Karpas-422 (cell line): ENCODE measurements at regions not wholly inside any gene's neighbourhood (a gene's known extent, or its start where the extent isn't known, plus 50 kb on each side); places are given as distances from the start of the nearest gene placed in this dataset.

Experiments used
- DNase-seq: peaks from one replicate; pipeline ENCODE4 v3.0.0-alpha.2; 2015
- H2AFZ ChIP-seq: fragments of 200-600 bp; sonication (generic); 2 replicates; pipeline ENCODE4 v1.6.1; 2014; ENCODE audit warnings: antibody characterized with exemption, low read length, mixed read lengths
- H3K27ac ChIP-seq: fragments of 200-600 bp; sonication (generic); 2 replicates; pipeline ENCODE4 v1.5.1; 2014; ENCODE audit warnings: mild to moderate bottlenecking, low read length, moderate library complexity
- H3K27me3 ChIP-seq: fragments of 200-600 bp; sonication (generic); 2 replicates; pipeline ENCODE4 v1.6.1; 2014; ENCODE audit warnings: low read length, mixed read lengths
- H3K36me3 ChIP-seq: fragments of 200-600 bp; sonication (generic); 2 replicates; pipeline ENCODE4 v1.6.1; 2014; ENCODE audit warnings: low read length, mixed read lengths; ENCODE audit not compliant: insufficient read depth
- H3K4me1 ChIP-seq: fragments of 200-600 bp; sonication (generic); 2 replicates; pipeline ENCODE4 v1.6.1; 2014; ENCODE audit warnings: mild to moderate bottlenecking, low read length, mixed read lengths
- H3K4me2 ChIP-seq: fragments of 200-600 bp; sonication (generic); 2 replicates; pipeline ENCODE4 v1.6.1; 2014; ENCODE audit warnings: low read length, low read depth, mild to moderate bottlenecking; ENCODE audit not compliant: poor library complexity, severe bottlenecking
- H3K4me3 ChIP-seq: fragments of 200-600 bp; sonication (generic); 2 replicates; pipeline ENCODE4 v1.5.1; 2014; ENCODE audit warnings: mild to moderate bottlenecking, antibody characterized with exemption, low read length, mixed read lengths
- H3K79me2 ChIP-seq: fragments of 200-600 bp; sonication (generic); 2 replicates; pipeline ENCODE4 v1.6.1; 2014; ENCODE audit warnings: mild to moderate bottlenecking, low read length, mixed read lengths
- H3K9ac ChIP-seq: fragments of 200-600 bp; sonication (generic); 2 replicates; pipeline ENCODE4 v1.6.0; 2014; ENCODE audit warnings: low read length
- H3K9me2 ChIP-seq: fragments of 200-600 bp; sonication (generic), shearing (Covaris generic); replicated peaks from 2 replicates; pipeline ENCODE4 v1.6.0; 2014; ENCODE audit warnings: mild to moderate bottlenecking, low read length, moderate library complexity; ENCODE audit not compliant: insufficient read depth
- H3K9me3 ChIP-seq: fragments of 300-700, 200-600 bp; sonication (generic); 2 replicates; pipeline ENCODE4 v1.6.1; 2014; ENCODE audit warnings: low read length, mixed read lengths
- H4K20me1 ChIP-seq: fragments of 200-600 bp; sonication (generic); 2 replicates; pipeline ENCODE4 v1.6.1; 2014; ENCODE audit warnings: mild to moderate bottlenecking, antibody characterized with exemption, low read length, low read depth; ENCODE audit not compliant: insufficient read depth

- no peak overlapping the region for H3K9ac ChIP-seq
These were observed 1339.6 kb upstream of the LRRTM1 start for GRCh38 chr2:81644189-81644588.

GRCh38 chr2:81624825-81625224, 1320.3 kb upstream of the LRRTM1 start:
- no peaks in the 10 kb centered on the region for H3K79me2 ChIP-seq
- H3K9ac ChIP-seq: no peak overlapping the region
- no peak for DNase-seq
- peaks cover 70% of the 10 kb centered on the region for H3K9me3 ChIP-seq
- H3K27me3 ChIP-seq: no peaks in the 10 kb centered on the region
- H3K36me3 ChIP-seq: no peaks in the 10 kb centered on the region
- H2AFZ ChIP-seq: no peak overlapping the region
- H3K4me3 ChIP-seq: no peak overlapping the region
- no peaks in the 10 kb centered on the region for H4K20me1 ChIP-seq
- no peaks in the 10 kb centered on the region for H3K9me2 ChIP-seq
- no peaks in the 10 kb centered on the region for H3K4me1 ChIP-seq
- no peak overlapping the region for H3K27ac ChIP-seq
- H3K4me2 ChIP-seq: no peak overlapping the region

More at GRCh38 chr2:81644189-81644588, 1339.6 kb upstream of the LRRTM1 start:
- Histone ChIP-seq H4K20me1 (no peaks in the 10 kb centered on the region), H3K79me2 (no peaks in the 10 kb centered on the region), H2AFZ (no peak overlapping the region), H3K27me3 (no peaks in the 10 kb centered on the region), H3K4me1 (no peaks in the 10 kb centered on the region), H3K4me3 (no peak overlapping the region), H3K36me3 (no peaks in the 10 kb centered on the region), H3K27ac (no peak overlapping the region), H3K9me3 (peaks cover 36% of the 10 kb centered on the region), H3K9me2 (no peaks in the 10 kb centered on the region), H3K4me2 (no peak overlapping the region)
- DNase-seq: no peak

GRCh38 chr2:81600088-81600487, 1295.5 kb upstream of the LRRTM1 start:
- H3K9ac ChIP-seq: no peak overlapping the region

GRCh38 chr2:81598453-81598852, 1293.9 kb upstream of the LRRTM1 start:
- Histone ChIP-seq H3K27me3 (no peaks in the 10 kb centered on the region), H3K9me2 (0 out of 2 replicates have a peak, but pooled peaks cover 4% of the 10 kb centered on the region), H3K79me2 (no peaks in the 10 kb centered on the region), H3K4me3 (no peak overlapping the region), H3K36me3 (no peaks in the 10 kb centered on the region), H2AFZ (no peak overlapping the region), H3K4me1 (no peaks in the 10 kb centered on the region), H4K20me1 (no peaks in the 10 kb centered on the region), H3K4me2 (no peak overlapping the region), H3K9ac (no peak overlapping the region), H3K9me3 (peaks cover 32% of the 10 kb centered on the region), H3K27ac (no peak overlapping the region)
- no peak for DNase-seq

More at GRCh38 chr2:81600088-81600487, 1295.5 kb upstream of the LRRTM1 start:
- H3K36me3 ChIP-seq: no peaks in the 10 kb centered on the region
- H3K9me2 ChIP-seq: 0 out of 2 replicates have a peak, but pooled peaks cover 4% of the 10 kb centered on the region
- H3K79me2 ChIP-seq: no peaks in the 10 kb centered on the region
- no peak overlapping the region for H3K4me3 ChIP-seq
- H3K27me3 ChIP-seq: no peaks in the 10 kb centered on the region
- no peak overlapping the region for H3K27ac ChIP-seq
- H2AFZ ChIP-seq: no peak overlapping the region
- H4K20me1 ChIP-seq: no peaks in the 10 kb centered on the region
- H3K4me2 ChIP-seq: no peak overlapping the region
- peaks cover 36% of the 10 kb centered on the region for H3K9me3 ChIP-seq
- H3K4me1 ChIP-seq: no peaks in the 10 kb centered on the region
- no peak for DNase-seq

DNA sequence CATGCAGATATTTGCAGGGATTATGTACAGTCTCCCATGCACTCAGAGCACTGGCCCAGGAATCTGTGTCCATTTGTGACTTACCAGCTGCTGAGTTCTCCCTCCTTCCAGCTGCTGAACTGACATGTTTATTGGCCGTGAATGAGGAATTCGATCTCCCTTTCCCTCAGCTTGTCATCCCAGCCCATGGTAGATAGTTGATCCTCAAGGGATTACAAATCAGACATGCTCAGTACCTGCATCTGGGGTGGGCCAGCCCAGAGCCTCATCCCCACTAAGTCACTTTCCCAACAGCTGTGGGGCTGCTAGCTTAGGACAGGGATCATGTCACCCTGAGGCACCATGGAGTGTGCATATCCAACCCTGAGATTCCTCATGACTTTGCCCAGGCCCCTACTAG, 1284.9 kb upstream of the LRRTM1 start:
- no peaks in the 10 kb centered on the region for H3K79me2 ChIP-seq
- DNase-seq: no peak
- no peaks in the 10 kb centered on the region for H3K9me2 ChIP-seq
- no peak overlapping the region for H3K4me3 ChIP-seq
- no peak overlapping the region for H3K27ac ChIP-seq
- H4K20me1 ChIP-seq: no peaks in the 10 kb centered on the region
- H3K4me2 ChIP-seq: no peak overlapping the region
- H3K36me3 ChIP-seq: no peaks in the 10 kb centered on the region
- H3K4me1 ChIP-seq: no peaks in the 10 kb centered on the region
- H3K9ac ChIP-seq: no peak overlapping the region
- H3K27me3 ChIP-seq: no peaks in the 10 kb centered on the region
- H2AFZ ChIP-seq: no peak overlapping the region
- H3K9me3 ChIP-seq: peaks cover 34% of the 10 kb centered on the region

DNA sequence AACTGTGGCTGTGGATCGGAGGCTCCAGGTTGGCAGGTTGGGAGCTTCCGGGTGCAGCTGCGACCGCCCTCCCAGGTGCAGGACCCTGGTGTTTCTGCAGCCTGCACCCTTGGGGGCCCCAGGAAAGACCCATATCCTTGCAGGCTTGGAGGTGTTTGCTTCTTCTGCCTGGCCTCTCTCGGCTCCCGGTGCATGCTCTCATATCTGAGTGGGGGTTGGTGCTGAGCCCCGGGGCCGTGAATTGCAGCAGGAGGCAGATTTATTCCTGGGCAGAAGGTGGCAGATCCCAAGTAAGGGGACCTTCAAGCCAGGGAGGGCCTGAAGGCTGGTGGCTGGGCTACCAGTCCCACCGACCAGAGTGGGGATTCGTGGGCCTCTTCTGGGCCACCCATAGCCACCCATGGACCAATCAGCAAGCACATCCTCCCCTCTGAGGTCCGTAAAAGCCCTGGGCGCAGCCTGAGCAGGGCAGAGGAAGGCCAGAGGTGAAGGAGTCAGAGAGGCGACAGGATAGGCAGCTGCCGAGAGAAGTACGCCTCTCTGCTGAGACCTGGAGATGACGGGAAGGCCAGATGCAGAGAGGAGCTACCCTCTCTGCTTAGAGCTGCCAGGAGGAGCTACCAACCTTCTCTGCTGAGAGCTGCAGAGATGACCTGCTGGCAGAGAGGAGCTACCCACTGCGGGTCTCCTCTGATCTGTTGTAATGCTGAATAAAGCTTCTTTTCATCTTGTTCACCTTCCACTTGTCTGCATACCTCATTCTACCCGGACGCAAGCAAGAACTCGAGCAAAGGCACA, 1279.0 kb upstream of the LRRTM1 start:
- no peaks in the 10 kb centered on the region for H3K9me2 ChIP-seq
- H3K4me2 ChIP-seq: no peak overlapping the region
- DNase-seq: no peak
- H2AFZ ChIP-seq: no peak overlapping the region
- peaks cover 39% of the 10 kb centered on the region for H3K9me3 ChIP-seq
- H3K27me3 ChIP-seq: no peaks in the 10 kb centered on the region
- no peak overlapping the region for H3K4me3 ChIP-seq
- H3K27ac ChIP-seq: no peak overlapping the region
- no peak overlapping the region for H3K9ac ChIP-seq
- no peaks in the 10 kb centered on the region for H4K20me1 ChIP-seq
- H3K36me3 ChIP-seq: no peaks in the 10 kb centered on the region
- H3K79me2 ChIP-seq: no peaks in the 10 kb centered on the region
- H3K4me1 ChIP-seq: no peaks in the 10 kb centered on the region

DNA sequence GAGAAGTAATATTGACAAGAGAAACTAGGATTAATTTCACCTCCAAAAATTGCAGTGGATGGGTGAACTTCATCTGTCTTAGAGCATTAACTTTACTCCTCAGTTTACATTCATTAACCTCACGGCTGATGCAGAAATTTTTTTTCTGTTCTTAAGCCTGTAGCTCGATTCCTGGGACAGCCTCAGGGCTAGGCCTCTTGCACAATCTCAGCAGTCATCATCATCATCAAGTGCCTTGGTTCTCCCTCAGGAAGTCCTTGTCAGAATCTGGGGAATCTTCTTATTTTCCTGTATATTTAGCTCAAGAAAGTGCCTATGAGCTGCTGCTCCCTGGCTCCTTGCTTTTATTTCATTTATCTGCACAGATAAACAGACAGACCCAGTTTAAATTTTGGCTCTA, 1272.2 kb upstream of the LRRTM1 start:
- H4K20me1 ChIP-seq: no peaks in the 10 kb centered on the region
- no peak overlapping the region for H3K4me3 ChIP-seq
- H3K9ac ChIP-seq: no peak overlapping the region
- no peaks in the 10 kb centered on the region for H3K27me3 ChIP-seq
- no peaks in the 10 kb centered on the region for H3K4me1 ChIP-seq
- no peak overlapping the region for H3K4me2 ChIP-seq
- DNase-seq: no peak
- H3K27ac ChIP-seq: no peak overlapping the region
- H3K9me3 ChIP-seq: peaks cover 62% of the 10 kb centered on the region
- H2AFZ ChIP-seq: no peak overlapping the region
- no peaks in the 10 kb centered on the region for H3K79me2 ChIP-seq
- H3K9me2 ChIP-seq: no peaks in the 10 kb centered on the region
- no peaks in the 10 kb centered on the region for H3K36me3 ChIP-seq

GRCh38 chr2:81551040-81551634, 1246.6 kb upstream of the LRRTM1 start:
- no peak overlapping the region for H3K4me2 ChIP-seq
- H3K9me3 ChIP-seq: peaks cover 62% of the 10 kb centered on the region
- H3K9me2 ChIP-seq: no peaks in the 10 kb centered on the region
- DNase-seq: no peak
- no peak overlapping the region for H3K9ac ChIP-seq
- H3K4me1 ChIP-seq: no peaks in the 10 kb centered on the region
- no peaks in the 10 kb centered on the region for H3K79me2 ChIP-seq
- H2AFZ ChIP-seq: no peak overlapping the region
- no peaks in the 10 kb centered on the region for H4K20me1 ChIP-seq
- H3K27me3 ChIP-seq: no peaks in the 10 kb centered on the region
- no peaks in the 10 kb centered on the region for H3K36me3 ChIP-seq
- no peak overlapping the region for H3K4me3 ChIP-seq
- no peak overlapping the region for H3K27ac ChIP-seq
